Inflammatory macrophage (primary cell): ENCODE measurements at regions not wholly inside any gene's neighbourhood (a gene's known extent, or its start where the extent isn't known, plus 50 kb on each side); places are given as distances from the start of the nearest gene placed in this dataset.

Experiments used
- DNase-seq, 2 donors: peaks; one replicate each; pipeline ENCODE4 v3.0.0-alpha.2; 2020 to 2022

DNA sequence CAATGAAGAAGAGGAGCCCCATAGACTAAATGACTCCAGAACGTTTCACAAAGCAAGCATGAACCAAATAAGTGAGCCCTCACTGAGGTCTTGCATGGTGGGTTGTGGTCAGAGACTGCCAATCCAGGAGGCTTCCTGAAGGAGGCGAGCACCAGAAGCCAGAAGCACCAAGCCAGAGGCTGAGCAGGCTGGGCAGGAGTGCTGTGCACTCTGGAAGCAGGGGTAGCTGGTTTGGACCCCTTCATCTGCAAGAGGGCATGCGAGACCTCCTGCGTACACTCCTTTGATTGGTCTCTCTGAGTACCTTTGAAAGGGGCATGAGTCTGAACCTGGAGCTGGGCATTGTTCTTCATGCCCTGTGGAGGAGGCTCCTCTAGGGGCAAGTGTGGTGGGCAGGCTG is 192.5 kb downstream of the HAUS1 start:
- no peak for DNase-seq

DNA sequence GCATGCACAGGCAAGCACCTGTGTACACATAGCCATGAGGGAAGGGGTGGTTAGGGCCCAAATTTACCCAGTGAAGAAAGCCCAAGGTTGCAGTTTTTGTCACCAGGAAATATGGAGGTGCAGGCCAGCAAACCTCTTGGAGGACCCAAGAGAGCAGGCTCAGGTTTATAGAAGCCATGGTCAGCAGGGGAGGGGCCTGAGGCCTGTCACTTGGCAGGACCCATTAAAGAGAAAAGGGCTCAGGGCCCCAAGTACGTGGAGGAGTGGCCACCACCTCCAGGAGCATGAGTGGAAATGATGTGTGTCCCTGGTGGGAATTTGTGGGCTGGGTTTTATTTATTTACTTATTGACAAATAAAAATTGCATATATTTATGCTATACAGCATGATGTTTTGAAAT is 192.9 kb downstream of the HAUS1 start:
- no peak for DNase-seq

DNA sequence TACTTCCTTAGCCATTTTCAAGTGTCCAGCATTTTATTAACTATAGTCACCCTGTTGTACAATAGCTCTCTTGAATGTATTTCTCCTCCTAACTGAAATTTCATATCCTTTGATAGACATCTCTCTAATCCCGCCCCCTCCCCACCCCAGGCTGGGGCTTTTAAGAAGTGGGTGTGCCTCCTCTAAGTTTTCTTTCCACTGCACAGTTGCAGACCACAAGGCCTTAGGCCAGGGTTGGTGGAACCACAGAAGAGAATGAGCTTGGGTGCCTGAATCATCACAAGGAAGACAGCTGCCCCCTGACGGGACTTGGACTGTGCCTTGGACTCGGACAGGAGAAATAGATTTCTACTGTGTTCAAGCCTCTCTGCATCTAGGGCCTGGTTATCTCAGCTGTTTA is 193.4 kb downstream of the HAUS1 start:
- no peak for DNase-seq

DNA sequence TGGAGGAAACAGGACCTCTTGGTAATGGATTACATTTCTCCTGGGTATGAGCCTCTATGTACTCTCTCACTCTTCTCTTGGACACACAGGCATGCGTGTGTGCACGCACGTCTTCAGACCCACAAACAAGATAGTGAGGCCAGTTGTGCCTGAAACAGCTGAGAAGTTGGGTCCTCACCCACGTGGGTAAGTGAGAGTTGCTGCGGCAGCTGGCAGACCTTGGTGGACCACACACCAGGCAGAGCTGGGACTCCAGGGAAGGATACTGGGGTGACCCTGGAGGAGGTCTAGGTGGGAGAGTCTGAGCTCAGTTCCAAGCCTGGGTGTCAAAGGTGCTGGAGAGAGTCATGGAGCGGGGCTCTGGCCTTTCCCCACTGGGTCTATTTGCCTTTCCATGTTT is 194.3 kb downstream of the HAUS1 start:
- no peak for DNase-seq

DNA sequence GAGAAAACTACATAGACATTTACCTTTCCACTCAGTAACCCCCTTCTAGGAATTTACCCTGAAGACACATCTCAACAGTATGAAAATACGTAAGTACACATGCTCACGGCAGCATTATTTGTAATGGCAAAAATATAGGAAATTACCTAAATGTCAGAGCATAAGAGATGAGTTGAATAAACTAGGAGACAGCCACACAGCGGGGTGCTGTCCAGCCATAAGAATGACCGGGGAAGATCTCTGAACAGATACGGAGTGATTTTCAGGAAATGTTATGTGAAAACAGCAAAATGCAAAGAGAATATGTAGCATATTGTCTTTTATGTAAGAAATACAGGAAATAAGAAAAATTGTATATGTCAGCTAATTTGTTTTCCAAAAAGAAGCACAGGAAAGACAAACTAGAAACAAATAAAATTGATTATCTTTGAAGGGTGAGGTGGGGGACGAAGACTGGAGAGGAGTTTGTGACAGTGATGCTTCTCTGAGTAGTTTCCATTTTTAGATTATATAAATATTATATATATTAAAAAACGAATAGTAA is 195.4 kb downstream of the HAUS1 start:
- DNase-seq: no peak

DNA sequence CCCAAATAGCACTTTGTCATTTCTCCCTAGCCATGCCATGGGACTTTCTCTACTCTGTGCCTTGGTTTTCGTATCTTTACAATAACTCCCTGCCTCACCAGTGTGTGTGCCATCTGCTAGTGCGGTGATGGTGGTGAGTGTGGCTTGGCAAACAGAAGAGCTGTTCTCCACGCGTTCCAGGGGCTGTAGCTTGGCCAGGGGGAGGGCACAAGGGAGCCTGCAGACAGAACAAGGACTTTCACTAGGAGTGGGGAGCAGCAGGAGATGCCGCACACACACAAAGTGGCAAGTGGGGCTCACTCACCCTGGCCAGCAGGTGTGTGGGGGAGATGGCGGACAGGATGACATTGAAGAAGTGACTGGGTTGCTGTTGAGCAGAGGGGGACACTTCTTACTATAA is 196.9 kb downstream of the HAUS1 start:
- no peak for DNase-seq

DNA sequence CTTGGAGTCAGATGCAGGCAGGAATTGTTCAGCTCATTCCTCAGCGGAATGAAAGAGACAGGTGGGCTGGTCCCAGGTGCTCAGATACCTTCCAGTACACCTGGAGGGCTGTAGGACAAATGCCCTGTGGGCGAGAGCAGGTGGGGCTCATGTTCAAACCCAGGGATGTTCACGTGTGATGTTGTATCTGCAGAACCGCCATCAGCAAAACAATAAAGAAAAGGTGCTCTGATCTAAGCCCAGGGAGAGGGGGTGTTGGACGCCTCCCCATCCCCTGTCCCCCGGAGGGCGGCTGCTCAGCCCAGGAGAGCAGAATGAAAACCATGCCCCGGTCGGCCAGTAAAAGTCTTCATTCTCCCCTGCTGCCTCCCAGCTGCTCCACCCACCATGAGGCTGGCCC is 197.4 kb downstream of the HAUS1 start:
- DNase-seq: no peak

DNA sequence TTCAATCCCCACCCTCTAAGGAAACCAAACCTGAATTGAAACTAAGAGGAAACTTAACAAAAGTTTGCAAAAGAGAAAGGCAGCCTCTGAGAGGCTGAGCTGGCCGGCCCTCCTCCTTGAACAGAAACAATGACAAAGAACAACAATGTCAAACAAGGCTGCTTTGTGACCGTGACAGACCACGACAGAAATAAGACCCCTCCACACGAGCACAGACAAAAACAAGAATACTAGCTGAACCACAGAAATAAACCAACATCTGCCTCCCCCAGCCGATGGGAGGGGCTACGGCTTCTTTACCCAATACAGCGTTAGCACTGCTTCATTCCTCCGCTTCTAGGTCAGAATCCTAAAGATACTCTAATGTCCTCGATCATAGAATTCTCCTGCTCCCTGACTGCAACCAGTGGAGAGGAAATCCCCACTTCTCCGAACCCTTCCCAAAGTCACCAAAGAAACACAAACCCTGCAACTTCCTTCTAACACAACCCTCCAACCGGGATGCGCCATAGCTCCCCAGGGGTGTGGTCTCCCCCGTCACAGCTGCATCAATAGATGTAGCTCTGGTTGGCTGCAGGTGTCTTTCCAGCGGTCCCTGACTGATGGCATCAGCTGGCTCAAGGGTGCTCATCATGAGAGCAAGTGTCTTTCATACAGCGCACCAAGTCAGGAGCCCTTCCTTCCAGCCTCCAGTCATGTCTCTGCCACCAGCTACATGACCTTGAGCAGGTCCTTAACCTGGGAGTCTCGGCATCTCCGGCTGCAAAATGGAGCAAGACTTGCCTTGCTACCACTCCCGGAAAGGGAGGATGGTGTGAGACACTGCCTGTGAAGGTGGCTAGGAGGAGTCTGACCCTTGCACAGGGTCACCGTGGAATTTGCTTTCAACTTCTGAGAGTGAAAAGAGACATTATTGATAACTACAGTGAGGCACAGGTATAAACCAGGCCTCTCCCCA is 198.6 kb downstream of the HAUS1 start:
- DNase-seq: no peak

DNA sequence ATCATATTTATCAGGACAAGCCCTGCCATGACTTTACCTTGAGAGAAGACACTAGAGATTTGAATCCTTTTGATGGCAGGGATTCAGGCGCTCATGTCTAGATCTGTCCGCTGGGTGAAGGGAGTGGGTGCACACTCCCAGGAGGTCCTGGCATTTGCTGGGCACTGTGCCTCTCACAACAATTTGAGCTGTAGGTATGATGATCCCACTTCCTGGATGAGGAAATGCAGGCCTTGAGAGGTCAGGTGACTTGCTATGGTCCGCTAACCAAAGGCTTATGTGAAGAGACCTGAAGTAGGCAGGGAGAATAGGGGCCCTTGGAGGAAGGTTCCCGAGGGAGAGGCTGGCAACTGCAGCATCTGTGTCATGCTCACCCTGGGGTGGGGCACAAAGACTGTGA is 206.1 kb downstream of the HAUS1 start:
- no peak for DNase-seq

DNA sequence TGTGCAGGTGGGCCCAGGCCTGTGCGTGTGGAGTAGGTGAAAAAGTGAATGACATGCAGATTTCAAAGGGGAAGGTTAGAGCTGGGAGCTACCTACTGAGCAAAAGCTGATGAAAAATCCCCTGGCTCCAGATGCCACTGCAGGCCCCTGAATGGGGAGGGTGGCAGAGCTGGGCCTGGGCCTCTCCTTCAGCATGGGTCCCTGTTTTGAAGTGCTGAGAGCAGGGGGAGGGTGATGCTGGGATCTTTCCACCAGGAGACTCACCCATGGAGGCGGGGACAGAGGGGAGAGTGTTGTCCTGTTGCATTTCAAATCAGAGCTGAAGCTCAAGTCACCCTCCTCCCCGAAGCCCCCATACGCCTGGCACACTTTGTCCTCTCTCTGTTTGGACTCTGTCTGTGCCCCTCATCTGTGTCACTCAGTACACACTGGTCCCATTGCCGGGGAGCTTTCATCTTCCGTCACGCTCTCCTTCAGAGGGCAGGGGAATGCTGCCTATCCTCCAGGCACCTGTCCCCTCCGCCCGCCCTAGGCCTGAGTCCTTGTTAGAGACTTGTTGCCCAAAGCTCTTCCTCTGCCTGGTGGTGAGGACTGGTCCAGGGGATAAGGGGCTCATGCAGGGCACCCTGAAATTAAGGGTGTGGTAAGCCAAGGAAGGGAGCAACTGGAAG is 206.6 kb downstream of the HAUS1 start:
- DNase-seq: no peak

DNA sequence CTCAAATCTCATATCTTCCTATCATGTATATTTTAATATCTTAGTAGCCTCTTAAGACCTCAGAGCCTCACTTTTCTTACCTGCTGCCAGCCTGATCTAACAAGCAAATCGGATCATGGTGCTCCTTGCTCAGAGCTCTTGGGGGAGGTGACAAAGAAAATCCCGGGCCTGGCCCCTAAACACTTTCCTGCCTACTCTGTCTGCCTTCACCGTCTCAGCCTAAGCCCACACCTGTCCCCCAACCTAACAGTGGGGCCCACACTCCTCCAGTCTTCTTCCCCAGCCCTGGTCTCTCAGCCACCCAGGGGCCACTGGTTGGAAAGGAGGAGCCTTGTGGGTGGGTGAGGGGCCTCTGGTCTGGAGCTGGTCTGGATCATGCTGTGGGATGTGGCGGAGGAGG is 207.3 kb downstream of the HAUS1 start:
- no peak for DNase-seq

DNA sequence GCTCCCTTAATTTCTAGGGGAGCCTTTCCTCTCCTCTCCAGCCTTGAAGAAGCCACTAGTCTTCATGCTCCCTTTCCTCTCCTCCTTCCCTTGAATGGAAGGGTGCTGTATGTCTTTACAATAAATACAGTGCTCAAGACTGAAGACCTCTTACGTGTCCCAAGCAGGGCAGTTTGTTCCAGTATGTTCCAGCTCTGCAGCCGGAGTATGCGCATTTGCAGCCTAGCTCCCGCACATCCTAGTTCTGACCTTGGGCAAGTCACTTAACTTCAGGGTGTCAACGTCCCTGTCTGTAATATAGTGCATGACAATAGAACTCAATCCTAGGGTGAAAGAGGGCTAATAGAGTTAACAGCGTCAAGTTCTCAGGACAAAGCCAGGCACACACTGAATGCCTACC is 208.0 kb downstream of the HAUS1 start:
- no peak for DNase-seq

DNA sequence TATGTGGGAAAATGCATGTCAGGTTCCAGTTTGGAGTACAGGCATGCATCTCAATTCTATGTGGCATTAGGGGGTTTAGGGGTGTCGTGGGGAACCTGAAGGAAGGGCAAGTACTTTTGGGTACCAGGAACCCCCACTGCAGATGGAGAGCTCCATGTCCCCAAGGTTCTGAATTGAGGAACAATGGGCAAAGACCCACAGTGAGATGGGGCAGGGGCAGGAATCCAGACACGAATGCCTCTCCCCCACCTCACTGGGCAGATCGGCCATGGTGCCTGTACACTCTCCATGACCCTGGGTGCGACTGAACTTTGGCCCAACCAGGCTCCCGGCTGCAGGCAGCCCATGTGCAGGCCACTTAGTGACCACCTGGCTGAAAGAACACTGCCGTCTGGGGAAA is 209.3 kb downstream of the HAUS1 start:
- DNase-seq: no peak

DNA sequence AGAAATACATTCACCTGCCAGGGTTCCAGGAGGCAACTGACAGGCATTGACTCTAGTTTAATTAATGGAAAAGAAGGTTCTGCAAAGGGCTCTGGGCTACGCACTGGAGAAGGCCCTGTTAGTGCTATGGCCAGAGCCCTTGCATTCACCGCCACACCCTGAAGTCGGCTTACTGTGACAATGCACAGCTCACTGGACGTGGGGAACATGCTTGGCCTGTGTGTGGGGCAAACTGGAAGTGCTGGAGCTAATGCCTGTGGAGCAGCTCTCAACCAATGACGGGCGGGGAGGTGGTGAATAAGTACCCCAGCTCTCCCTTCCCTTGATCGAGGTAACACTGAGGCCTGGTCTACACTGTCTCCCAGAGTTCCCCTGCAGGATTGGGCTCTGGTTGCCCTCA is 209.8 kb downstream of the HAUS1 start:
- no peak for DNase-seq

DNA sequence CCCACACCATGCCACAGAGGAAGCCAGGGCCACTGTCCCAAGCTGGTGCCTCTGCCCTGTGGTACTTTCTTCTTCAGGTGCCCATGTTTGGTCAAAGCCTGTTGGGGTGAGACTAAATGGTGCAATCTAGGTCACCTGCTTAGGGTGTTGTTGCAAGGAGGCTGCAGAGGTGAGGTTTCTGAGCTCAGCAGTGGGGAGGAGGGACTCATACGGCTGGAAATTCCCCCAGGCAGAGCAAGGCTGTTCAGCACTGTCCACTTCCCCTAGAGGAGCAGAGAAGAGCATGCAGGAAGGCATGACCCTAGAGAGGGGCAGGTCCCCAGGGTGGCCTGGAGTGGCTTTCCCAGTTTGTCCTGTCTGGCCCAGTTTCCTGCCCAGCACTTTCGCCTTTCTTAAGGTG is 211.0 kb downstream of the HAUS1 start:
- no peak for DNase-seq

DNA sequence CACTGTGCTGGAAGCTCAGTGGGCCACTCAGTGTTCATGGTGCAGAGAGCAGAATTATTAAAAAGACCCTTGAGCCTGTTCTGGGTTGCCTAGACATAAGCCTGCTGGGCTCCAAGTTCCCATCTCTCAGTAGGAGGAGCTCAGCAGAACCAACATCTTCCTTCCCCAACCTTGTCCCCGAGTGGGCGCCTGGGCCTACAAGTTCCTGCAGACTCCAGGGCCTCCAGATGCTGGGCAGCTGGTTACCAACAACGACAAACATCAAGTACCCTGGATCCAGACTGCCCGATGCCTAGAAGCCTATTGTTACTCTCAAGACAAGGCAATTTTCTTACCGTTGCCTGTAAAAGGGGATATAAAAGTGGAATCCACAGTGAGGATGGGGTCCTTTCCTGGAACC is 214.2 kb downstream of the HAUS1 start:
- DNase-seq: no peak

DNA sequence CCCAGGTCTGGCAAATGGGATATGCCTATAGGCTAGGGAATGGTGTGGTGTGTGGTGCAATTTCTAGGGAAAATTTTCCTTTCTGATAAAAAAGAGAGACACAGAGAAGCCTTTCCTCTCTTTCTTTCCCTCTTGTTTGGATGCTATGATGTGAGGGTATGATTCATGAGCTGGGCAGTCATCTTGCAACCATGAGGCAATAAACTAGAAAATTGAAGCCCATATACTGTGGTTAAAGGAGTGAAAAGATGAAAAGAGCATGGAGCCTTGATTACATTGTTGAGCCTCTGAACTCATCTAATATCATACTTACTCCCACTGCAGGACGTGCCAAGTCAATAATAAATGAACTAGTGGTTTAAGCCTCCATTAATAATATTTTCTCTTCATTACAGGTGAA is 215.6 kb downstream of the HAUS1 start:
- no peak for DNase-seq

DNA sequence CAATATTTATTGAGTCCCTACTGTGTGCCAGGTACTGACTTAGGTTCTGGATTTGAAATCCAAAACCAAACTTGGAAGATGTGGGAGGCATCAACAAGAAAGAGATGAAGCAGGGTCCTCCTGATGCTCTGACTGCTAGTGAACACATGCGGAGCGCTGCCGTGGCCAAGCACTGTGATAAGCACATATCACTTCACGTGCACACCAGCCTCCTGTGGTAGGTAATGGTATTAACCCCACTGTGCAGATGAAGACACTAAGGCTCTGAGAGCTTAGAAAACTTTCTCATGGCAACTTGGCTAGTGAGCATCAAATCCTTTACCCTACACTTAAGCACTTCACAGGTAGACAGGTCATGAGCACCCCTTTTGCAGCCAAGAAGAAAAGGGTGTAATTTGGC is 216.1 kb downstream of the HAUS1 start:
- no peak for DNase-seq

DNA sequence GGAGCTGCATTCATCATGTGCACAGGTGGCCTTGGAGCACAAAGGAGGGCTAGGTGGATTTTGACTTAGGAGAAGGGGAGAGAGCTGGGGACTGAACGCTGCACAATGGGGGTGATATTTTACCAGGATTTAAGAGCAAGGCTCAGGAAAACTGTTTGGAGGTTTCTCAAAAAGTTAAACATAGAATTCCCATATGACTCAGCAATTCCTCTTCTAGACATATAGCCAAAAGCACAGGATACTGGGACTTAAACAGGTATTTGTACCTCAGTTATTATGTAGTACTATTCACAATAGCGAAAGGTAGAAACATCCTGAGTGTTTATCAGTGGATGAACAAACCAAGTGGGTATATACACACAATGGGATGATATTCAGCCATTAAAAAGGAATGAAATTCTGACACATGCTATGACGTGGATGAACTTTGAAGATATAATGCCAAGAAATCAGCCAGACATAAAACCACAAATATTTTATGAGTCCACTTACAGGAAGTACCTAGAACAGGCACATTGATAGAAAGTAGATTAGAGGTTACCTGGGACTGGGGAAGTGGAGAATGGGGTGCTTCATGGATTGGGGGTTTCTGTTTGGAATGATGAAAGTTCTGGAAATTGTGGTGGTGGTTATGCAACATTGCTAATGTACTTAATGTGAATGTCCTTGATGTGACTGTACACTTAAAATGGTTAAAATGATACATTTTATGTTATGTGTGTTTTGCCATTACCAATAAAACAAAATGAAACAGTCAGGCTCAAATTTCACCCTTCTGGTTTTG is 216.9 kb downstream of the HAUS1 start:
- no peak for DNase-seq

DNA sequence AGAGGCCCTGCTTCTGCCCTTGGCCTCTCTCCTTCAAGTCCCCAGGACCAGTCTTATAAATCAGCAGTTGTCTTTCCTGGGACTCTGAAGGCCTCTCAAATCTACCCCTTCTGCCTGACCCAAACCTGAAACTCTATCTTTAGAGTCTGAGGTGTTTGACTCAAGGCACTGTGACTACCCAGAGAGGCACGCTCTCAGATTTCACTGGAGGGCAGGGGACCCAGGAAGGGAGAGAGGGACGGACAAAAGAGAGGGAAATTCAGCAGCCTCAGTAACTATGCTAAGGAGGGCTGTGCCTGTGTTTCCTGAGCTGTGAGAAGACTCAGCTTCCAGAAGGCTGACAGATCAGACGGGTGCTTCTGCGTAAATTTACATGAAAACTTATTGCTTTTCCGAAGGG is 217.8 kb downstream of the HAUS1 start:
- DNase-seq: no peak

DNA sequence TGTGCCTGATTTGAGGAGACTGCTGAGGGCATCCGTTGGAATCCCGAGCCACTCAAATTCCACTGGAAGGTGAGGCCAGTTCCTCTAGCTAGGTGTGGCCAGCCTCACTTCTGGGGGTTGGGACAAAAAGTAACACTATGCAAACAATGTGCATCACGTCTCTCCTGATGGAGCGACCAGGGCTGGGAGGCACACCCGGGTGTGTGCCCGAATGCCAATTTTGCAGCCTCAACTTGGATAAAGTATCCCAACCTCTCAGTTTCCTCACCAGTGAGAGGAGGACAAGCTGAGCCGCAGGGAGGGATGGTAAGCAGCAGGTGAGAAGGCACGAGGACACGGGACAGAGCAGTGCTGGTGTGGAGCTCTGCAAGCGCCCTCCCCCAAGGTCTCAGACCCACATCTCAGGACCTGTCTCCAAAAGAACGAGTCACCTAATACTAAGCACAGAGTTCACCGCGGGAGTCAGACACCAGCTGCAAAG is 218.3 kb downstream of the HAUS1 start:
- DNase-seq: no peak

DNA sequence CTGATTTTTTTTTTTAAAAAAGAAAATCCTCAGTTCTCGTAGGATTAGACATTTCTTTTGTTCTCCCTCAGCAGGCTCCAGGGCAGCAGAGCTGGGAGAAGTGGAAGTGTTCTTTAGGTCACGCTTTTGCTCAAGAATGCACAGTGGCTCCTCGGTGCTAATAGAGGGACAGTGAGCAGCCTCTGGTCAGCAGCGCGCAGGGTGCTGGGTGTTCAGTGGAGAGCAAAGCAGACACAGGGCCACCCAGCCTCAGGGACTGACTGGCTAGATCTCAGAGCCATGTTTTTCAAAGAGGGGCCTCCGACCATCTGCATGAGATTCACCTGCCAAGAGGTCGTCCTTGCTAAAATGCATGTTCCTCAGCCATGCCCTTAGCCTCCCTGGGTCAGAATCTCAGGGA is 218.8 kb downstream of the HAUS1 start:
- DNase-seq: no peak
